ENCODE measurements at regions not wholly inside any gene's neighbourhood (a gene's known extent, or its start where the extent isn't known, plus 50 kb on each side); places are given as distances from the start of the nearest gene placed in this dataset.

- Histone ChIP-seq H3K4me1 (no peaks in the 10 kb centered on the region), H3K4me3 (no peak overlapping the region), H3K4me2 (no peak overlapping the region), H3K27ac (no peak overlapping the region), H3K9me3 (no peaks in the 10 kb centered on the region)
- DNase-seq (ENCODE audit: low read depth in 1 of 2, low spot score in 1 of 2): no peak
- TF ChIP-seq EHF (CRISPR knock-in tag; IDR thresholded peaks at IDR 0.05) (no peak), KDM5A (IDR thresholded peaks at IDR 0.05) (no peak), RARB (CRISPR knock-in tag; IDR thresholded peaks at IDR 0.05) (no peak), FOSB (CRISPR knock-in tag; IDR thresholded peaks at IDR 0.05) (no peak)
- no peak for ATAC-seq
- 32% methylated on average over 11 of the region's 13 CpGs for WGBS (ENCODE audit: missing lambda C conversion rate)
- ChIA-PET POLR2A (no interaction called here), CTCF (no interaction called here)
- FAIRE-seq: no peak
These were observed 149.9 kb upstream of the SOX1 start for GRCh38 chr13:111917086-111917485.

DNA sequence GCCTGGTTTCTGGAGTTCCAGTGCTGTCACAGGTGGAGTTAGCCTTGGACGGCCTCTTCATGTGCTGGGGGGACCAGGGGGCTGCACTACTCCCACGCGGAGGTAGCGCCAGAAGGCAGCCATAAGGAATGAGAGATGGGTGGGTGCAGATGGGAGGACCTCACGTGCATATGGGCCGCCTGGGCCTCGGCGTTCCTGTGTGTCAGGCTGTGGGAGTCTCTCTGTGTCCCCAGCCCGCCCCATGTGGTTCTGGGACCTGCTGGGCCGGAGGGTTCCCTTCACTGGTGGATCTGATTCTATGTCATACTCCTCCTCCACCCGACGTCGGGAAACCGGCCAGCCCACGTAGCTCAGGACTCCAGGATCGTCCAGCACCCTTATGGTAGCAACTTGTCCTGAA lies 149.0 kb upstream of the SOX1 start:
- no peaks in the 10 kb centered on the region for H3K9me3 ChIP-seq
- no peak for ATAC-seq
- no peak for FAIRE-seq
- H3K4me3 ChIP-seq: no peak overlapping the region
- no peak for DNase-seq (ENCODE audit: low read depth in 1 of 2, low spot score in 1 of 2)
- ChIA-PET CTCF (no interaction called here), POLR2A (no interaction called here)
- no peaks in the 10 kb centered on the region for H3K4me1 ChIP-seq
- TF ChIP-seq CHD2 (IDR thresholded peaks at IDR 0.05; ENCODE audit: low read length, partially characterized antibody) (no peak), TFCP2L1 (CRISPR knock-in tag; IDR thresholded peaks at IDR 0.05) (no peak), KDM1A (IDR thresholded peaks at IDR 0.05; ENCODE audit: low read depth) (no peak), NPAS2 (CRISPR knock-in tag; IDR thresholded peaks at IDR 0.05; ENCODE audit: borderline replicate concordance) (no peak), MYC (IDR thresholded peaks at IDR 0.05; ENCODE audit: borderline replicate concordance, low read length) (no peak), CTCF (IDR thresholded peaks at IDR 0.05) (no peak)
- TF ChIP-seq, protein P1, sequence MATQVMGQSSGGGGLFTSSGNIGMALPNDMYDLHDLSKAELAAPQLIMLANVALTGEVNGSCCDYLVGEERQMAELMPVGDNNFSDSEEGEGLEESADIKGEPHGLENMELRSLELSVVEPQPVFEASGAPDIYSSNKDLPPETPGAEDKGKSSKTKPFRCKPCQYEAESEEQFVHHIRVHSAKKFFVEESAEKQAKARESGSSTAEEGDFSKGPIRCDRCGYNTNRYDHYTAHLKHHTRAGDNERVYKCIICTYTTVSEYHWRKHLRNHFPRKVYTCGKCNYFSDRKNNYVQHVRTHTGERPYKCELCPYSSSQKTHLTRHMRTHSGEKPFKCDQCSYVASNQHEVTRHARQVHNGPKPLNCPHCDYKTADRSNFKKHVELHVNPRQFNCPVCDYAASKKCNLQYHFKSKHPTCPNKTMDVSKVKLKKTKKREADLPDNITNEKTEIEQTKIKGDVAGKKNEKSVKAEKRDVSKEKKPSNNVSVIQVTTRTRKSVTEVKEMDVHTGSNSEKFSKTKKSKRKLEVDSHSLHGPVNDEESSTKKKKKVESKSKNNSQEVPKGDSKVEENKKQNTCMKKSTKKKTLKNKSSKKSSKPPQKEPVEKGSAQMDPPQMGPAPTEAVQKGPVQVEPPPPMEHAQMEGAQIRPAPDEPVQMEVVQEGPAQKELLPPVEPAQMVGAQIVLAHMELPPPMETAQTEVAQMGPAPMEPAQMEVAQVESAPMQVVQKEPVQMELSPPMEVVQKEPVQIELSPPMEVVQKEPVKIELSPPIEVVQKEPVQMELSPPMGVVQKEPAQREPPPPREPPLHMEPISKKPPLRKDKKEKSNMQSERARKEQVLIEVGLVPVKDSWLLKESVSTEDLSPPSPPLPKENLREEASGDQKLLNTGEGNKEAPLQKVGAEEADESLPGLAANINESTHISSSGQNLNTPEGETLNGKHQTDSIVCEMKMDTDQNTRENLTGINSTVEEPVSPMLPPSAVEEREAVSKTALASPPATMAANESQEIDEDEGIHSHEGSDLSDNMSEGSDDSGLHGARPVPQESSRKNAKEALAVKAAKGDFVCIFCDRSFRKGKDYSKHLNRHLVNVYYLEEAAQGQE (IDR thresholded peaks at IDR 0.05): no peak
- 41% methylated on average over 7 of the region's 16 CpGs for WGBS (ENCODE audit: missing lambda C conversion rate)
- no peak overlapping the region for H3K27ac ChIP-seq
- H3K4me2 ChIP-seq: no peak overlapping the region

GRCh38 chr13:111919286-111919685 lies 147.7 kb upstream of the SOX1 start:
- WGBS (ENCODE audit: missing lambda C conversion rate): 0% methylated on average over 1 of the region's 13 CpGs
- H3K9me3 ChIP-seq: no peaks in the 10 kb centered on the region
- CTCF ChIA-PET: no interaction called here
- H3K4me2 ChIP-seq: no peak overlapping the region
- no peak overlapping the region for H3K4me3 ChIP-seq
- no peak overlapping the region for H3K27ac ChIP-seq
- POLR2A ChIA-PET: no interaction called here
- ATAC-seq (no peak), FAIRE-seq (no peak), DNase-seq (ENCODE audit: low read depth in 1 of 2, low spot score in 1 of 2) (no peak)
- H3K4me1 ChIP-seq: no peaks in the 10 kb centered on the region
- TF ChIP-seq HOXB13 (CRISPR knock-in tag; IDR thresholded peaks at IDR 0.05; ENCODE audit: low read depth) (no peak), FOSB (CRISPR knock-in tag; IDR thresholded peaks at IDR 0.05) (no peak), CEBPB (IDR thresholded peaks at IDR 0.05) (no peak)
- TF ChIP-seq, protein P2, sequence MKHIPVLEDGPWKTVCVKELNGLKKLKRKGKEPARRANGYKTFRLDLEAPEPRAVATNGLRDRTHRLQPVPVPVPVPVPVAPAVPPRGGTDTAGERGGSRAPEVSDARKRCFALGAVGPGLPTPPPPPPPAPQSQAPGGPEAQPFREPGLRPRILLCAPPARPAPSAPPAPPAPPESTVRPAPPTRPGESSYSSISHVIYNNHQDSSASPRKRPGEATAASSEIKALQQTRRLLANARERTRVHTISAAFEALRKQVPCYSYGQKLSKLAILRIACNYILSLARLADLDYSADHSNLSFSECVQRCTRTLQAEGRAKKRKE (CRISPR knock-in tag; IDR thresholded peaks at IDR 0.05; ENCODE audit: low read depth): no peak

DNA sequence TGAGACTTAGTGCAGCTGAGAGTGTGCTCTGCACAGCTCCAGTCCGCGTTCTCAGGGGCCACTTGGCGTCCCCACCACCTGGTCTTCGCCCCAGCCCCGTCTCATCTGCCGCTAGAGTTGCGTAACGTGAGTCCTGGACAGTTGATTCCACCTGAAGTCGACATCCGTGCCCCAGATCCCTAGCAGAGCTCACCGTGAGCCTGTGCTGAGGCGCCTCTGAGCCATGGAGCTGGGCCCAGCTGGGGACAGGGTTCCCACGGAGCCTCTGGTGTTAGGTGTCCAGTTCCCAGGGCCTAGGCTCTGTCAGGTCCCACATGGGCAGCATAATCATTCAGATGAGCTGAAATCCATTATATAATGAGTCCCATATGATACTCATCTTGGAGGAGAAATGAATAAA lies 147.1 kb upstream of the SOX1 start:
- DNase-seq (ENCODE audit: low read depth in 1 of 2, low spot score in 1 of 2): no peak
- CTCF ChIA-PET: no interaction called here

More for the DNA sequence above, 147.1 kb upstream of the SOX1 start:
- no peak overlapping the region for H3K27ac ChIP-seq
- no peaks in the 10 kb centered on the region for H3K4me1 ChIP-seq
- POLR2A ChIA-PET: no interaction called here
- no peak for FAIRE-seq
- ATAC-seq: no peak
- no peak overlapping the region for H3K4me3 ChIP-seq
- H3K4me2 ChIP-seq: no peak overlapping the region
- no CpG with 5 or more reads among the region's 13 CpGs for WGBS (ENCODE audit: missing lambda C conversion rate)
- TF ChIP-seq POLR2A (IDR thresholded peaks at IDR 0.05; ENCODE audit: low read length): no peak
- H3K9me3 ChIP-seq: no peaks in the 10 kb centered on the region

Measured in A549 (cell line).